Activated CD8-positive, alpha-beta memory T cell treated with anti-CD3 and anti-CD28 coated beads, Interleukin-2, amount 10 ng/mL, durations not matched to agents 7 days and 5 days (primary cell): ENCODE measurements at regions not wholly inside any gene's neighbourhood (a gene's known extent, or its start where the extent isn't known, plus 50 kb on each side); places are given as distances from the start of the nearest gene placed in this dataset.

Experiments
- ATAC-seq: fragments of 150-1000 bp; cut with Tn5 transposase; one replicate; pipeline ENCODE4 v1.10.0; 2021; ENCODE audit warnings: moderate library complexity
- CTCF ChIA-PET: fragments of 350-600 bp; sonication (Branson Sonifier 250); formaldehyde crosslinking; loops from one replicate; lab custom pipeline; 2021; ENCODE audit warnings: antibody characterized with exemption; lab: Charles Lee
- DNase-seq: peaks from one replicate; pipeline ENCODE4 v3.0.0-alpha.2; 2020
- H3K27ac Mint-ChIP-seq: one replicate; pipeline ENCODE4 v1.8.0; 2021; ENCODE audit warnings: mild to moderate bottlenecking, mixed read lengths
- H3K27me3 Mint-ChIP-seq: one replicate; pipeline ENCODE4 v1.8.0; 2021; ENCODE audit warnings: mixed read lengths
- H3K36me3 Mint-ChIP-seq: one replicate; pipeline ENCODE4 v1.8.0; 2021; ENCODE audit warnings: mild to moderate bottlenecking, mixed read lengths
- H3K4me1 Mint-ChIP-seq: one replicate; pipeline ENCODE4 v1.8.0; 2021; ENCODE audit warnings: mixed read lengths
- H3K4me3 Mint-ChIP-seq: one replicate; pipeline ENCODE4 v1.8.0; 2021; ENCODE audit warnings: mild to moderate bottlenecking, moderate library complexity, mixed read lengths
- H3K9me3 Mint-ChIP-seq: one replicate; pipeline ENCODE4 v1.8.0; 2022; ENCODE audit warnings: low read depth, mixed read lengths

DNA sequence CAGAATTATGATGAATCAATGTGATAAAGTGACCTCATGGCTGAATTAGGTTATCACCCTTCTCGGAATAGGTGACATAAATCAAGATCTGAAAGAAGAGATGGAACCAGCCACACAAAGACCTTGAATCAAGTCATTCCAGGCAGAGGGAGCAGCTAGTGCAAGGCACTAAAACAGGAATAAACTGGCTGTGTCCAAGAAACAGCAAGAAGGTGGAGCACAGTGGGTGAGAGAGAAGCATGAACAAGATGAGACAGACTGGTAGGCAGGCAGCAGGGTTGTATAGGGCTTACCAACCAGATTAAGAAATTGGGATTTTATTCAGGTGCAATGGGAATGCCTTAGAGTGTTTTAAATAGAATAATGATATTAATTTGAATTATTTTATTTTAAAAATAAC is 470.3 kb downstream of the PCDH20 start:
- H3K27ac Mint-ChIP-seq: no peak overlapping the region
- DNase-seq (no peak), ATAC-seq (no peak)
- H3K36me3 Mint-ChIP-seq: no peaks in the 10 kb centered on the region
- CTCF ChIA-PET: no interaction called here
- H3K9me3 Mint-ChIP-seq: peaks cover 12% of the 10 kb centered on the region
- H3K4me3 Mint-ChIP-seq: no peak overlapping the region
- H3K4me1 Mint-ChIP-seq: no peaks in the 10 kb centered on the region
- no peaks in the 10 kb centered on the region for H3K27me3 Mint-ChIP-seq

DNA sequence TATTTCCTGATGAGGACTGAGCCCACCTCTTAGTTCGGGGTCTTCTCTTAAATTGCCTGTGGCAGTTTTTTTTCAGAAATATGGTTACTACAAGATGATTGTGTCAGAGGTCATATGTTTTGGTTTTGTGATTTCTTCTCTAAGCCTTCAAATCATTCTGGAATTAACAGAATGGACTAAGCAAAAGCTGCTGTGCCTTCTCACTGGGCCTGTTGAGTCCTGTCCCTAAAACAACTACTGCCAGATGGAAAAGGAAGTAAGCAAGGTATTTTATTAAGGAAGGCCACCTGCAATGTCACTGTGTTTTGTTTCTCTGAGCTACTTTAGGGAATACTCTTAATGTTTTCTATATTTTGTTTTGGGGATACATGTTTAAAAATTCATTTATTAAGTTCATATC is 470.8 kb downstream of the PCDH20 start:
- Mint-ChIP-seq H3K36me3 (no peaks in the 10 kb centered on the region), H3K4me1 (no peaks in the 10 kb centered on the region), H3K27ac (no peak overlapping the region), H3K27me3 (no peaks in the 10 kb centered on the region), H3K9me3 (peaks cover 9% of the 10 kb centered on the region), H3K4me3 (no peak overlapping the region)
- ATAC-seq (no peak), DNase-seq (no peak)
- CTCF ChIA-PET: no interaction called here

DNA sequence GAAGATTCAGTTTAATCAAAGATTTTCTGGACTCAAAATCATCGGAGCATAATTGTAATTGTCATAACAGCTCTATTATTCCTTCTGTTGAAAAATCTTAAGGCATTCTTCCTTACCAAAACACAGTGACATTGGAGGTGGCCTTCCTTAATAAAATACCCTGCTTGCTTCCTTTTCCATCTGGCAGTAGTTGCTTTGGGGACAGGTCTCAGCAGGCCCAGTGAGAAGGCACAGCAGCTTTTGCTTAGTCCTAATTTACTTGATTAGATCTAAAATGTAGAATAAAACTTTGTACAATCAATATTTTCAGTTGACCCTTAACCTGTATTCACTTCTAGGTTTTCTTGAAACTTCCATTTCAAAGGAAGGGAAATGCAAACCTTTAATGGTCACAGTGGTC is 471.6 kb downstream of the PCDH20 start:
- no peak for ATAC-seq
- DNase-seq: no peak
- no peaks in the 10 kb centered on the region for H3K36me3 Mint-ChIP-seq
- peaks cover 9% of the 10 kb centered on the region for H3K9me3 Mint-ChIP-seq
- CTCF ChIA-PET: no interaction called here
- no peaks in the 10 kb centered on the region for H3K27me3 Mint-ChIP-seq
- H3K27ac Mint-ChIP-seq: no peak overlapping the region
- H3K4me3 Mint-ChIP-seq: no peak overlapping the region
- no peaks in the 10 kb centered on the region for H3K4me1 Mint-ChIP-seq

DNA sequence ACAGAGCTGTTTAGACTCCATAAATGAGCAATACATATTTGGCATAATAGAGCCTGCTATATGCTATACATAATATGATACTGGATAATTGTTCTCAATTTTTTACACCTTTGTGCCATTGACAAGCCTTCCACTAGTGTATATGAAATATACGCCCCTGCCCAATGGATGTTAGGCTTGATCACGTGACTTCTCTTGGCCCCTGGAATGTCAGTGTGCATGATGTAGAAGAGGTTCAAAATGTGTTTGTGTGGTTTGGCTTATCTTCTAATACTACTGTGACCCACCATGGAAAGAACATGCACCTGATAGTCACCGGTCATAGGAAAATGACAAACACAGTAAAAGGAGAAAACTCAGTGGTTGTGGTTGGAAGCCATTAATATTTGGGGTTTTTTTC is 479.4 kb downstream of the PCDH20 start:
- Mint-ChIP-seq H3K36me3 (no peaks in the 10 kb centered on the region), H3K9me3 (peaks cover 2% of the 10 kb centered on the region), H3K4me1 (no peaks in the 10 kb centered on the region), H3K4me3 (no peak overlapping the region), H3K27ac (no peak overlapping the region), H3K27me3 (no peaks in the 10 kb centered on the region)
- CTCF ChIA-PET: no interaction called here
- DNase-seq (no peak), ATAC-seq (no peak)

DNA sequence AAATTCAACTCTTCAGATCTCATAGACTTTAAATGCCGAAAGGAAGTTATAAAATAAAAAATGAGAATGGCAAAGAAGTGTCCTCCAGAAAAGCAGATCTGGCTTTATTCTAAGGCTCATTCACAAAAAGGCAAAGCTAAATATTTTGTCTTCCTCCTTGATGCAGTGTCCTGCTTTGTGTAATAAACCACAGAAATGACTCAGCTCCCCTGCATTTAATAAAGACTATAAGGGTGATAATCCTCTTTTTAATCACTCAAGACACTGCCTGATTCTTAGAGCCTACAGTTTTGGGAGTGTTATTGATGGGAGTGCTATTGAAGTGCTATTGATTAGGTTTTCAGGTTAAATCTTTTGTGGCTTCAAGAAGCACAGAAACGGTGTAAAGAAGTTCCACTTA is 482.0 kb downstream of the PCDH20 start:
- Mint-ChIP-seq H3K36me3 (no peaks in the 10 kb centered on the region), H3K27ac (no peak overlapping the region), H3K27me3 (no peaks in the 10 kb centered on the region), H3K4me3 (no peak overlapping the region), H3K4me1 (no peaks in the 10 kb centered on the region), H3K9me3 (peaks cover 2% of the 10 kb centered on the region)
- ATAC-seq: no peak
- DNase-seq: no peak
- CTCF ChIA-PET: no interaction called here

DNA sequence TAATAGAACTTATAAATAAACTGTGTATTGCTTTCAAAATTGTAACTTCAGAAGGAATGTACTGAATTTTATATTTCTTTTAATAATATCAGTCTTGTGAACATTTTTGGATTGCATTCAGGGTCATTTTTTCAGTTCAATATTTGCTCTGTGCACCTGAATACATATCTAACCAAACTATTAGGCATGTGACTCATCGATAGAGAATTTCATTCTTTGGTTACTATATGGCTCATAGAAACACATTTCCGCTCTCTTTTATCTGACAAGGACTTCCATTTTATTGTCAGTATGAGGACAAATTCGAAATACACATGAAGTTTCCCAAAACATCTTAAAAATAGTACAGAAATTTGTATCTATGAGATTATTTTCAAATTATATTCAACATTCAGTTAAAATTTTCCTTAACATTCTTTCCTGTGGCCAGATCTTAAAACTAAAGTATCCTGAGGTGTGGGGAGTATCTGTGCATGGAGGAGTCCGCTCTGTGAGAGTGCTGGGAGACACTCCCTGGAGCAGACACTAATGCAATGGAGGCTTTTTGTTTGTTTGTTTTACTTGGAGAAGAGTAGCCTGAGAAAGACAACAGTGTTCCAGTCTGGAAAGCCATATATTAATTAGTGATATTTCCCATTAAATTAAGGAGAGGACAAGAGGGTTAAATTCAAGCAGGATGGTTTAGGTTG is 483.6 kb downstream of the PCDH20 start:
- Mint-ChIP-seq H3K27ac (no peak overlapping the region), H3K27me3 (no peaks in the 10 kb centered on the region), H3K4me1 (no peaks in the 10 kb centered on the region), H3K36me3 (no peaks in the 10 kb centered on the region), H3K4me3 (no peak overlapping the region), H3K9me3 (peaks cover 5% of the 10 kb centered on the region)
- DNase-seq (no peak), ATAC-seq (no peak)
- CTCF ChIA-PET: no interaction called here

DNA sequence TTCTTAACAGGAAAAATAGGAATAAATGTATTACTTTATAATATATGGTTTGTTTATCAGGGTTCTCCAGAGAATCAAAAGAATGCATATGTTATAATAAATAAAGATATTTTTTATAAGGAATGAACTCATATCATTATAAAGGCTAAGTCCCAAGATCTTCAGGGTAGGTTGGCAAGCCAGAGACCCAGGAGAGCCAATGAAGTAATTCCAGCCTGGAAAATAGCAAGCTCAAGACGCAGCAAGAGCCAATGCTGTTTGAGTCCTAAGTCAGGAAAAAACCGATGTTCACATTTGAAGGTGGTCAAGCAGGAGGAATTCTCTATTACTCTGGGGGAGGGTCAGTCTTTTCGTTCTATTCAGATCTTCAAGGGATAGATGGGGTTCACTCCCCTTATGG is 490.0 kb downstream of the PCDH20 start:
- DNase-seq (no peak), ATAC-seq (no peak)
- Mint-ChIP-seq H3K9me3 (peaks cover 2% of the 10 kb centered on the region), H3K36me3 (no peaks in the 10 kb centered on the region), H3K27me3 (no peaks in the 10 kb centered on the region), H3K4me3 (no peak overlapping the region), H3K4me1 (no peaks in the 10 kb centered on the region), H3K27ac (no peak overlapping the region)
- CTCF ChIA-PET: no interaction called here

DNA sequence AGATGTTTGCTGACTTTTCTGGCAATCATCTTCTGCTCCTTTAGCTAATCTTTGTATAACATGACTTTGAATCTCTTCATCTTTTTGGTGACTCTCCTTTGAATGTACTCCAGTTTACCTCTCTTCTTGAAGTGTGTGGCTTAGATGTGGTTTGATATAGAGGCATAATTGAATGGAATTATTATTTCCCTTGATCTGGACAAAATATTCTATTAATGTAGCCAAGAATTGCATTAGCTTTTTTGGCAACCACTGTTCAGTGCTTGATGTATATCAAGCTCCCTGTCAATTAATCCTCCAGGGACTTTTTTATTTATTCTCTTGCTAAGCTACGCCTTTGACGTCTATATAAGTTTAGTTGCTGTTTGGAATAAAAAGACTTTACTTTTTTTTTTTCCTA is 490.8 kb downstream of the PCDH20 start:
- CTCF ChIA-PET: no interaction called here
- Mint-ChIP-seq H3K36me3 (no peaks in the 10 kb centered on the region), H3K4me1 (no peaks in the 10 kb centered on the region), H3K27ac (no peak overlapping the region), H3K9me3 (peaks cover 2% of the 10 kb centered on the region), H3K4me3 (no peak overlapping the region), H3K27me3 (no peaks in the 10 kb centered on the region)
- ATAC-seq: no peak
- DNase-seq: no peak

DNA sequence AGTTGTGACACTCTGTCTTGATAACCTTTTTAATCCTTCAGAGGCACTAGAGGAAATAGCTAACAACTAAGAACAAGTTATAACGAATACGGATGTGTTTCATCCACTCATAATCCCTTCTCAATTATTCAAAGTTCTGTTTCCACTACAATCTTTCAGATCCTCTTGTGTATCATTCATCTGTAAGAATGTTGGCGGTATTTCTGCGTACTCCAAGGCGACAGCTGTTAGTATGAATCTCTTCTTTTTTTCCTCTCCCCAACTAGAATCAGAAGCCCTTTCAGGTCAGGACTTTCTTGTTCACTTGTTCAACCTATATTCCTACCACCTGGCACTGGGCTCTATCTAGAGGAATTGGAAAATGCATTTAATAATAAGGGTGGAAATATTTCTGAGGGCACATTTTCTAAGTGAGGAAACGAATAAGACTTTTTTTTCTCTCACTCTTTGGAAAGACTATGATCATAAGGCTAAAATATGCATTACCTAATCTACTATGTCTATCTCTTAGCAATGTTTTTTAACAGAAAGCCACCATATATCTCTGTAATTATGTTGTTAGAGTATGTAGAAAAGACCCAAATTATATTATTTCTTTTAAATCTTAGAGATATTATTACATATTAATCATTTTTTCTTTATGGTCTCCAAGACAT is 492.9 kb downstream of the PCDH20 start:
- CTCF ChIA-PET: no interaction called here
- no peak for ATAC-seq
- Mint-ChIP-seq H3K9me3 (peaks cover 2% of the 10 kb centered on the region), H3K36me3 (no peaks in the 10 kb centered on the region), H3K27me3 (no peaks in the 10 kb centered on the region), H3K4me3 (no peak overlapping the region), H3K27ac (no peak overlapping the region), H3K4me1 (no peaks in the 10 kb centered on the region)
- no peak for DNase-seq

DNA sequence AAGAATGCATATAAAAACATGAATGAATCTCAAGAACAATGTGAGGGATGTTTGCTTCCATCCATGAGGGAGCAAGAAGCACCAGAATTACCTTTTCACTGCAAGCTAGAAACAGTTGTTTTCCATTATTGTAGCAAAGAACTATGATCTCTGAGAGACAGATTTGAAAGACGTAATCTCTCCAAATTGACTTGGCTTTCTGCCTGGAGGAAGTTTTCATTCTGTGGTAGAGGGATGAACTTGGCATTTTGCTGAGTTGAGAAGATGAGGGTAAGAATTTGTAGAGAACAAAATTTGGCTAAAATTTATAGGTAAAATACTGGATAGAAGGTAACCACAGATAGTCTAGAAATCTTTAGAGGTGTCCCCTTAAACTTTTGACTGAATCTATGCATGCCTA is 496.8 kb downstream of the TDRD3 start:
- Mint-ChIP-seq H3K27me3 (no peaks in the 10 kb centered on the region), H3K4me1 (no peaks in the 10 kb centered on the region), H3K27ac (no peak overlapping the region), H3K36me3 (no peaks in the 10 kb centered on the region), H3K4me3 (no peak overlapping the region), H3K9me3 (peaks cover 2% of the 10 kb centered on the region)
- ATAC-seq: no peak
- CTCF ChIA-PET: no interaction called here
- DNase-seq: no peak

DNA sequence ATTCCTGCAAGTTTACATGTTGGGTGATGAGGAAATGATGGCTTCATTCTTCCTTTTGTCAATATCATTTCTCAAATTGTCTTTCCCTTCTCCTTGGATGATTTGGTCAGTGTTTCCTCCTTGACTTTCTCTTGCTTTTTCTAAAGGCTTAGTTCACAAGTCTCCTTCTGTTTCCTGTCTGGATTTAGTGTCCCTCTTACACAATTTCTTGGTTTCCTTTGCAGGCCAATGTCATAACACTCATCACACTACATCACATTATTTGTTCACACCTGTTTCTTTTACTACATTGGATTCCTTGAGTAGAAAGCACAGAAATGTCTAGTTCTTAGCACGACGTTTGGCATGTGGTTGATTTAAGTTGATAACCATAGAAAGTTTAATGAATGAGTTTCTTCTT is 490.7 kb downstream of the TDRD3 start:
- no peak for DNase-seq
- peaks cover 2% of the 10 kb centered on the region for H3K9me3 Mint-ChIP-seq

DNA sequence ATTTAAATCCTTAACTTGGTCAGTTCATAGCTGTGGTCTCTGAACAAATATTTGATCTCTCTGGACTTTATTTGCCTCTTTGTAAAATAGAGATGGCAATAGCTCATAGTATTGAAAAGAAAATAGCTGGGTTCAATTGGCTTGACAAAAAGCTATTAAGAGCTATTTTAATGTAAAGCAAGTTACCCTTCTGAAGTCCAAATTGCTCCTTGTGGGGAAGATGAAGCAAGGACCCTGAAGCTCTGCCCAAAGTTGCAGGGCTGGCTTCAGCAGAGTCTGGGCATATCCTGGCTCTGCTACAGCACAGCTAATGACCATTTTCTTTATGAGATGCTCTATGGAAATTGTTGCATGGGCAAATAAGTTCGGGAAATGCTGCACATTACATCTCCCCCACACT is 484.5 kb downstream of the TDRD3 start:
- Mint-ChIP-seq H3K9me3 (no peaks in the 10 kb centered on the region), H3K36me3 (no peaks in the 10 kb centered on the region), H3K4me3 (no peak overlapping the region), H3K27ac (no peak overlapping the region), H3K4me1 (no peaks in the 10 kb centered on the region), H3K27me3 (no peaks in the 10 kb centered on the region)
- no peak for DNase-seq
- CTCF ChIA-PET: no interaction called here
- no peak for ATAC-seq

More for the DNA sequence above, 490.7 kb downstream of the TDRD3 start:
- CTCF ChIA-PET: no interaction called here
- no peak for ATAC-seq
- Mint-ChIP-seq H3K27ac (no peak overlapping the region), H3K36me3 (no peaks in the 10 kb centered on the region), H3K27me3 (no peaks in the 10 kb centered on the region), H3K4me1 (no peaks in the 10 kb centered on the region), H3K4me3 (no peak overlapping the region)

DNA sequence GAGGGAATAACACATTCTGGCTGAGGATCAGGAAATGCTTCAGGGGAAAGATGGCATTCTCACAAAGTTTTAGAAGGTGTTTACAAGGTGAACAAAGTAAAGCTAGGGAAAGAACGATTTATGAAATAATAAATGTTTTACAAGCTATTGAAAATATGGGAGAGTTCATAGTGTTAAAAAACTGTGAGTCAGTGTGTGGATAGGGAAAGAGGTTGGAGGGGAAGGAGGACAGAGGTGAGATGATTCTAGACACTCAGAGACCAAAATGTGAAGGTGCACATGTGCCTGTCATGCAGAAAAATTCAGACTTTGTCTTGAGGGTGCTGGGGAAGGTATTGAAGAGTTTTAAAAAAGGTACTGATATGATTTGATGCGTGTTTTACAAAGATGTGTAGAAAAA is 476.1 kb downstream of the TDRD3 start:
- Mint-ChIP-seq H3K4me1 (no peaks in the 10 kb centered on the region), H3K36me3 (no peaks in the 10 kb centered on the region), H3K27ac (no peak overlapping the region), H3K4me3 (no peak overlapping the region), H3K27me3 (no peaks in the 10 kb centered on the region), H3K9me3 (peaks cover 5% of the 10 kb centered on the region)
- ATAC-seq (no peak), DNase-seq (no peak)
- CTCF ChIA-PET: no interaction called here

DNA sequence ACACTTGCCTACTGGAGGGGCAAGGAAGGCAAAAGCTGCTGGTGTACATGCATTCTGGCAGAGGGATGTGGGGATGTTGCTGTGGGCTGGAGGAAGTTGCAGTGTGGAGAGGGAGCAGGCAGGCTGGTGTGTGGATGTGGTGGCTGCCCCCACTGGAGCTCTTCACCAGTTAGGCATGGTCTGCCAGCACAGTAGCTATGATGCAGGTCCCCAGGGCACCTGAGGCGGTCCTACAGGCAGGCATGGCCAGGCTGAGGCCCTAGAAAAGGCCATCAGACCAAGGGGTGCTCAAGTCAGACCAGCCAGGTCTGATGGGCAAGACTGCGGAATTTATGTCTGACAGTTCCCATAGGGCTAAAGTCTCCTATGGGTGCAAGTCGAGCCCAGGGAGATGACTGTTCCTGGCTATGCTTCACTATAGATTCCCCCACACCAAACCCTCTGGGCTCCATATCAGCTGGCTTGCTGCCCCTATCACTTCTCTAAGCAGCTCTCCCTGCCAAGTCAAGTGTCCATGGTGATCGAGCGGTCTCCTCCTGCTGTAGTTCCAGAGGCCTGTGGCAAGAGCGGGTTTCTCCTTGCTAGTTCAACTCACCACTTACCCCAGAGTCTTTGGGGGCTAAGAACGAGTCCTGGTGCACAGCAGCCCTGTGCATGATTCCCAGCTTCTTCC is 473.1 kb downstream of the TDRD3 start:
- no peaks in the 10 kb centered on the region for H3K36me3 Mint-ChIP-seq
- H3K27me3 Mint-ChIP-seq: no peaks in the 10 kb centered on the region
- no peak overlapping the region for H3K27ac Mint-ChIP-seq
- DNase-seq: no peak
- H3K4me3 Mint-ChIP-seq: no peak overlapping the region
- no peaks in the 10 kb centered on the region for H3K4me1 Mint-ChIP-seq
- CTCF ChIA-PET: no interaction called here
- no peak for ATAC-seq
- H3K9me3 Mint-ChIP-seq: peaks cover 11% of the 10 kb centered on the region
